ENCODE measurements at regions not wholly inside any gene's neighbourhood (a gene's known extent, or its start where the extent isn't known, plus 50 kb on each side); places are given as distances from the start of the nearest gene placed in this dataset.

GRCh38 chr6:14606353-14606752 is 488.8 kb downstream of the CD83 start:
- DNase-seq (ENCODE audit: low read depth, low spot score): no peak
- RAD21 ChIA-PET (ENCODE audit: unreplicated experiment): no interaction called here
- TF ChIP-seq ASH2L (IDR thresholded peaks at IDR 0.05; ENCODE audit: borderline replicate concordance, low read depth) (no peak), TAF1 (IDR thresholded peaks at IDR 0.05; ENCODE audit: borderline replicate concordance, low read depth, low read length) (no peak), ZBTB33 (IDR thresholded peaks at IDR 0.05) (no peak), TCF7 (IDR thresholded peaks at IDR 0.05; ENCODE audit: borderline replicate concordance) (no peak)
- Histone ChIP-seq H3K9ac (ENCODE audit: control insufficient read depth, insufficient read depth, low read length) (no peak overlapping the region), H3K27ac (ENCODE audit: control insufficient read depth, insufficient read depth) (no peak overlapping the region), H4K20me1 (ENCODE audit: control insufficient read depth, insufficient read depth) (no peaks in the 10 kb centered on the region), H3K36me3 (ENCODE audit: control insufficient read depth in 2 of 2, insufficient read depth in 2 of 2, low read length in 1 of 2) (no peaks in the 10 kb centered on the region), H3K9me3 (replicated peaks; ENCODE audit: control insufficient read depth, insufficient read depth, low read length) (no peaks in the 10 kb centered on the region), H3K27me3 (replicated peaks in 1 of 2; ENCODE audit: control insufficient read depth in 2 of 2, insufficient read depth in 2 of 2, low read length in 1 of 2) (no peaks in the 10 kb centered on the region; a peak in 1 of 4 replicates), H3K4me1 (ENCODE audit: control insufficient read depth, insufficient read depth, low read length) (no peaks in the 10 kb centered on the region), H3K4me3 (no peak overlapping the region), H3K4me2 (ENCODE audit: control insufficient read depth, insufficient read depth) (no peak overlapping the region), H3K79me2 (ENCODE audit: control insufficient read depth, insufficient read depth, low read length) (no peaks in the 10 kb centered on the region), H2AFZ (ENCODE audit: control insufficient read depth, low read depth, low read length) (no peak overlapping the region)
- SMC1A ChIA-PET (ENCODE audit: uncharacterized antibody, unreplicated experiment): no interaction called here
- CTCF ChIA-PET: no interaction called here
- no peak for ATAC-seq
- BruUV-seq (replicated peaks): no TSS peak
- POLR2A ChIA-PET: no interaction called here
- no peak for FAIRE-seq
- in situ Hi-C loops (cut with MboI) (no loop called here), intact Hi-C loops (cut with micrococcal nuclease; ENCODE audit: unreplicated experiment) (no loop called here)
- 74% methylated on average over 5 of the region's 5 CpGs for WGBS (ENCODE audit: insufficient coverage, insufficient replicate concordance, low lambda C conversion rate, missing lambda C conversion rate)

- POLR2A ChIA-PET: no interaction called here
- no peaks in the 10 kb centered on the region for H3K79me2 ChIP-seq (ENCODE audit: control insufficient read depth, insufficient read depth, low read length)
- TF ChIP-seq NBN (IDR thresholded peaks at IDR 0.05): no peak
- TF ChIP-seq CREM (IDR thresholded peaks at IDR 0.05; ENCODE audit: low read depth): no peak
- TF ChIP-seq CBFB (IDR thresholded peaks at IDR 0.05; ENCODE audit: low read depth): no peak
- no peak for TF ChIP-seq POLR2AphosphoS2 (IDR thresholded peaks at IDR 0.05; ENCODE audit: low read depth, low read length)
- TF ChIP-seq SMARCA5 (IDR thresholded peaks at IDR 0.05): no peak
- TF ChIP-seq KLF5 (IDR thresholded peaks at IDR 0.05; ENCODE audit: partially characterized antibody): no peak
- no peak for TF ChIP-seq KDM1A (IDR thresholded peaks at IDR 0.05; ENCODE audit: borderline replicate concordance)
- TF ChIP-seq ZBTB4 (CRISPR knock-in tag; IDR thresholded peaks at IDR 0.05): no peak
- no peak for TF ChIP-seq NFXL1 (IDR thresholded peaks at IDR 0.05; ENCODE audit: borderline replicate concordance)
- no peak for TF ChIP-seq POLR2A (IDR thresholded peaks at IDR 0.05; ENCODE audit: low read depth, low read length)
- no peak for TF ChIP-seq ASH2L (IDR thresholded peaks at IDR 0.05; ENCODE audit: borderline replicate concordance, low read depth)
These were observed 492.6 kb downstream of the CD83 start for GRCh38 chr6:14610141-14610540.

More at GRCh38 chr6:14610141-14610540, 492.6 kb downstream of the CD83 start:
- intact Hi-C loops (cut with micrococcal nuclease; ENCODE audit: unreplicated experiment): no loop called here
- in situ Hi-C loops (cut with MboI): no loop called here
- Histone ChIP-seq H3K27me3 (replicated peaks in 1 of 2; ENCODE audit: control insufficient read depth in 2 of 2, insufficient read depth in 2 of 2, low read length in 1 of 2) (no peaks in the 10 kb centered on the region; a peak in 2 of 4 replicates), H4K20me1 (ENCODE audit: control insufficient read depth, insufficient read depth) (no peaks in the 10 kb centered on the region), H3K27ac (ENCODE audit: control insufficient read depth, insufficient read depth) (no peak overlapping the region), H3K9me3 (replicated peaks; ENCODE audit: control insufficient read depth, insufficient read depth, low read length) (no peaks in the 10 kb centered on the region), H3K4me2 (ENCODE audit: control insufficient read depth, insufficient read depth) (no peak overlapping the region), H3K4me3 (no peak overlapping the region), H3K4me1 (ENCODE audit: control insufficient read depth, insufficient read depth, low read length) (no peaks in the 10 kb centered on the region), H3K9ac (ENCODE audit: control insufficient read depth, insufficient read depth, low read length) (no peak overlapping the region), H3K36me3 (ENCODE audit: control insufficient read depth in 2 of 2, insufficient read depth in 2 of 2, low read length in 1 of 2) (no peaks in the 10 kb centered on the region), H2AFZ (ENCODE audit: control insufficient read depth, low read depth, low read length) (no peak overlapping the region)
- ChIA-PET RAD21 (ENCODE audit: unreplicated experiment) (interaction anchor here (0.9 kb wide), 1 partner anchor 29 kb away, joined by 3 read pairs; no protein-coding TSS in a partner anchor), CTCF (no interaction called here), SMC1A (ENCODE audit: uncharacterized antibody, unreplicated experiment) (interaction anchor here (1.0 kb wide), 2 partner anchors 10 to 351 kb away, joined by 3 to 4 read pairs; no protein-coding TSS in a partner anchor)
- DNase-seq (ENCODE audit: low read depth, low spot score) (no peak), FAIRE-seq (no peak), ATAC-seq (no peak)
- no TSS peak for BruUV-seq (replicated peaks)
- whole genome bisulfite sequencing (ENCODE audit: insufficient coverage, insufficient replicate concordance, low lambda C conversion rate, missing lambda C conversion rate): 42% methylated on average over 4 of the region's 4 CpGs

Measured in GM12878 (cell line).